ENCODE measurements at regions not wholly inside any gene's neighbourhood (a gene's known extent, or its start where the extent isn't known, plus 50 kb on each side); places are given as distances from the start of the nearest gene placed in this dataset.

- no peaks in the 10 kb centered on the region for H3K79me2 ChIP-seq (ENCODE audit: insufficient read depth, low read length)
- H3K18ac ChIP-seq (ENCODE audit: insufficient read length, low read depth, low read length): no peak overlapping the region
- H3K9me3 Mint-ChIP-seq: no peaks in the 10 kb centered on the region
- H3K27me3 Mint-ChIP-seq (ENCODE audit: low read depth): no peaks in the 10 kb centered on the region; the same call in 1 of the 2 replicates
- no peak overlapping the region for H4K8ac ChIP-seq (replicated peaks; ENCODE audit: insufficient read length, low read depth, low read length)
- DNase-seq: no peak
- no peak overlapping the region for H2AFZ ChIP-seq (ENCODE audit: low read length)
- H2BK12ac ChIP-seq (ENCODE audit: insufficient read length, low read depth, low read length): no peak overlapping the region
- H2BK5ac ChIP-seq (ENCODE audit: insufficient read length, low read length): no peak overlapping the region
- no peak overlapping the region for H4K91ac ChIP-seq (ENCODE audit: insufficient read length, low read depth, low read length)
- H3K4me2 ChIP-seq (ENCODE audit: insufficient read depth, insufficient read length, low read length): no peak overlapping the region
- H3K27me3 ChIP-seq (ENCODE audit: insufficient read depth, low read length): no peaks in the 10 kb centered on the region
- H3K23ac ChIP-seq (ENCODE audit: insufficient read length, low read depth, low read length): no peak overlapping the region
- H3K4ac ChIP-seq (ENCODE audit: low read depth, low read length): no peak overlapping the region
- no peak for TF ChIP-seq CTCF (conservative IDR thresholded peaks at IDR 0.05)
- H3K36me3 Mint-ChIP-seq (ENCODE audit: insufficient read depth in 1 of 3, low read depth in 3 of 3): no peaks in the 10 kb centered on the region
- no peak overlapping the region for H3K9ac ChIP-seq (ENCODE audit: extremely low read depth, insufficient read length, low read length)
- H2BK120ac ChIP-seq (ENCODE audit: low read depth, low read length, poor library complexity, severe bottlenecking): no peak overlapping the region
- H2AK5ac ChIP-seq (ENCODE audit: insufficient read length, low read length): no peak overlapping the region
- no peak overlapping the region for H3K27ac Mint-ChIP-seq
- H3K27ac ChIP-seq (ENCODE audit: insufficient read length, low read depth, low read length): no peak overlapping the region
- H3K9me3 ChIP-seq (ENCODE audit: control insufficient read depth, low read depth, low read length): no peaks in the 10 kb centered on the region
- no peaks in the 10 kb centered on the region; a peak in 1 of 4 replicates for H3K4me1 Mint-ChIP-seq
- no peak overlapping the region for H3K14ac ChIP-seq (ENCODE audit: insufficient read depth, low read length)
- H3K56ac ChIP-seq (ENCODE audit: insufficient read length, low read depth, low read length): no peak overlapping the region
- H3K79me1 ChIP-seq (ENCODE audit: insufficient read depth, low read depth, low read length, poor library complexity, severe bottlenecking): no peaks in the 10 kb centered on the region
- H2BK20ac ChIP-seq (ENCODE audit: low read depth, low read length, poor library complexity, severe bottlenecking): no peak overlapping the region
- no peak overlapping the region for H3K4me3 Mint-ChIP-seq
- H4K5ac ChIP-seq (ENCODE audit: insufficient read length, low read depth, low read length): no peak overlapping the region
- H4K20me1 ChIP-seq (ENCODE audit: control insufficient read depth, insufficient read depth, insufficient read length): no peaks in the 10 kb centered on the region
- no peak overlapping the region for H2BK15ac ChIP-seq (ENCODE audit: low read depth, low read length)
- WGBS (ENCODE audit: extremely low coverage, insufficient read length, low lambda C conversion rate): no CpG with 5 or more reads among the region's 1 CpG
- no peak overlapping the region for H3T11ph ChIP-seq (ENCODE audit: low read length)
- no peaks in the 10 kb centered on the region for H3K4me1 ChIP-seq (ENCODE audit: insufficient read depth, low read length)
- no peaks in the 10 kb centered on the region for H3K23me2 ChIP-seq (ENCODE audit: insufficient read length, low read depth, low read length, poor library complexity, severe bottlenecking)
Observed at GRCh38 chr5:63097286-63097685, 518.7 kb downstream of the LRRC70 start.

Data from H9 (cell line).